Natural killer cell (primary cell): ENCODE measurements at regions not wholly inside any gene's neighbourhood (a gene's known extent, or its start where the extent isn't known, plus 50 kb on each side); places are given as distances from the start of the nearest gene placed in this dataset.

ENCODE experiments used
- ATAC-seq, 3 donors: fragments of 150-1000 bp in 2 of 3; fragments of 200-7000 bp in 1 of 3; cut with Tn5 transposase; 1 replicate in 1 of 3; 2 replicates in 2 of 3; pipeline ENCODE4 v1.10.0; 2021; ENCODE audit warnings: mild to moderate bottlenecking in 2 of 3, moderate library complexity in 2 of 3
- DNase-seq, 2 donors: peaks; one replicate each; pipeline versions ENCODE4 v3.0.0 to v3.0.0-alpha.2; 2013 to 2021; ENCODE audit warnings: mixed read lengths in 1 of 2
- H3K27ac ChIP-seq: one replicate; pipeline ENCODE4 v1.5.1; 2013; ENCODE audit warnings: mild to moderate bottlenecking, low read length
- H3K27me3 ChIP-seq: one replicate; pipeline ENCODE4 v1.6.1; 2013; ENCODE audit warnings: low read length; ENCODE audit not compliant: control insufficient read depth, insufficient read depth
- H3K36me3 ChIP-seq: one replicate; pipeline ENCODE4 v1.6.1; 2013; ENCODE audit warnings: low read length; ENCODE audit not compliant: control insufficient read depth, insufficient read depth
- H3K4me1 ChIP-seq: one replicate; pipeline ENCODE4 v1.6.1; 2013; ENCODE audit warnings: low read length; ENCODE audit not compliant: control insufficient read depth, insufficient read depth
- H3K4me3 ChIP-seq: one replicate; pipeline ENCODE4 v1.5.1; 2013; ENCODE audit warnings: low read length
- H3K9me3 ChIP-seq: one replicate; pipeline ENCODE4 v1.6.1; 2013; ENCODE audit warnings: low read length; ENCODE audit not compliant: control insufficient read depth, insufficient read depth
- H3K27ac Mint-ChIP-seq, 2 donors: one replicate each; pipeline ENCODE4 v1.8.0; 2022; ENCODE audit warnings: mild to moderate bottlenecking in 2 of 2, mixed read lengths in 2 of 2, moderate library complexity in 1 of 2
- H3K27me3 Mint-ChIP-seq, 2 donors: one replicate each; pipeline ENCODE4 v1.8.0; 2022; ENCODE audit warnings: low read depth in 2 of 2, mixed read lengths in 2 of 2
- H3K36me3 Mint-ChIP-seq: one replicate; pipeline ENCODE4 v1.8.0; 2022; ENCODE audit warnings: mixed read lengths
- H3K4me1 Mint-ChIP-seq, 2 donors: one replicate each; pipeline ENCODE4 v1.8.0; 2022; ENCODE audit warnings: mixed read lengths in 2 of 2
- H3K4me3 Mint-ChIP-seq: one replicate; pipeline ENCODE4 v1.8.0; 2022; ENCODE audit warnings: mild to moderate bottlenecking, moderate library complexity, mixed read lengths
- H3K9me3 Mint-ChIP-seq, 2 donors: one replicate each; pipeline ENCODE4 v1.8.0; 2022; ENCODE audit warnings: mixed read lengths in 2 of 2
- CTCF ChIP-seq: fragments of 200-600 bp; IDR thresholded peaks from one replicate; pipeline ENCODE4 v1.8.0; 2022; ENCODE audit warnings: antibody characterized with exemption
- WGBS: methylation state at CpG from one replicate; pipeline ENCODE4 v1.1.7; 2013; ENCODE audit warnings: missing lambda C conversion rate; ENCODE audit not compliant: insufficient coverage; 5-methylcytosine and 5-hydroxymethylcytosine counted together
- intact Hi-C: fragments of 100-400 bp; cut with micrococcal nuclease; formaldehyde crosslinking; loops from one replicate; pipeline ENCODE4 v1.14.2; 2022

GRCh38 chr14:56046996-56047395 lies 71.2 kb upstream of the PELI2 start:
- no peak overlapping the region for H3K27ac Mint-ChIP-seq
- no peaks in the 10 kb centered on the region for H3K9me3 ChIP-seq
- no peaks in the 10 kb centered on the region for H3K4me1 ChIP-seq
- peaks cover 0 to 5% of the 10 kb centered on the region in 2 donors for H3K27me3 Mint-ChIP-seq
- no peaks in the 10 kb centered on the region for H3K4me1 Mint-ChIP-seq
- H3K4me3 ChIP-seq, result no peak overlapping the region
- no peak for TF ChIP-seq CTCF
- H3K9me3 Mint-ChIP-seq, result no peaks in the 10 kb centered on the region
- WGBS, result no CpG with 5 or more reads among the region's 1 CpG
- H3K27ac ChIP-seq, result no peak overlapping the region
- DNase-seq (no peak), ATAC-seq (no peak)
- H3K4me3 Mint-ChIP-seq, result no peak overlapping the region
- intact Hi-C loops, result no loop called here
- no peaks in the 10 kb centered on the region for H3K36me3 ChIP-seq
- H3K36me3 Mint-ChIP-seq, result no peaks in the 10 kb centered on the region
- H3K27me3 ChIP-seq, result no peaks in the 10 kb centered on the region

- Mint-ChIP-seq H3K9me3 (no peaks in the 10 kb centered on the region), H3K36me3 (no peaks in the 10 kb centered on the region), H3K27me3 (peaks cover 5 to 11% of the 10 kb centered on the region in 2 donors), H3K4me1 (no peaks in the 10 kb centered on the region), H3K4me3 (no peak overlapping the region), H3K27ac (no peak overlapping the region)
- ATAC-seq, result no peak
- Histone ChIP-seq H3K27ac (no peak overlapping the region), H3K9me3 (no peaks in the 10 kb centered on the region), H3K27me3 (no peaks in the 10 kb centered on the region), H3K4me1 (no peaks in the 10 kb centered on the region), H3K36me3 (no peaks in the 10 kb centered on the region), H3K4me3 (no peak overlapping the region)
- WGBS, result 83% methylated on average over 1 of the region's 1 CpG
- no peak for TF ChIP-seq CTCF
- intact Hi-C loops, result no loop called here
- DNase-seq, result no peak
Measured at GRCh38 chr14:56049536-56049935, 68.7 kb upstream of the PELI2 start.

GRCh38 chr14:56055511-56055910 lies 62.7 kb upstream of the PELI2 start:
- H3K27me3 ChIP-seq, result no peaks in the 10 kb centered on the region
- Mint-ChIP-seq H3K4me1 (no peaks in the 10 kb centered on the region), H3K27ac (no peak overlapping the region), H3K4me3 (no peak overlapping the region), H3K36me3 (no peaks in the 10 kb centered on the region), H3K9me3 (no peaks in the 10 kb centered on the region), H3K27me3 (peaks cover 11 to 13% of the 10 kb centered on the region in 2 donors)
- no peak overlapping the region for H3K27ac ChIP-seq
- WGBS, result 71% methylated on average over 4 of the region's 4 CpGs
- H3K9me3 ChIP-seq, result no peaks in the 10 kb centered on the region
- no peak for TF ChIP-seq CTCF
- intact Hi-C loops, result no loop called here
- no peaks in the 10 kb centered on the region for H3K36me3 ChIP-seq
- no peak for DNase-seq
- ATAC-seq, result no peak
- no peak overlapping the region for H3K4me3 ChIP-seq
- no peaks in the 10 kb centered on the region for H3K4me1 ChIP-seq

- no peaks in the 10 kb centered on the region for H3K4me1 Mint-ChIP-seq
- H3K9me3 ChIP-seq, result no peaks in the 10 kb centered on the region
- H3K36me3 ChIP-seq, result no peaks in the 10 kb centered on the region
- H3K27ac Mint-ChIP-seq, result no peak overlapping the region
- no peaks in the 10 kb centered on the region for H3K9me3 Mint-ChIP-seq
- TF ChIP-seq CTCF, result no peak
- H3K4me3 ChIP-seq, result no peak overlapping the region
- 46% methylated on average over 2 of the region's 2 CpGs for WGBS
- no peak overlapping the region for H3K27ac ChIP-seq
- H3K27me3 ChIP-seq, result no peaks in the 10 kb centered on the region
- no peak overlapping the region for H3K4me3 Mint-ChIP-seq
- ATAC-seq (no peak), DNase-seq (no peak)
- no peaks in the 10 kb centered on the region for H3K4me1 ChIP-seq
- H3K27me3 Mint-ChIP-seq, result peaks cover 11 to 17% of the 10 kb centered on the region in 2 donors
- intact Hi-C loops, result no loop called here
- no peaks in the 10 kb centered on the region for H3K36me3 Mint-ChIP-seq
Measured at GRCh38 chr14:56056031-56056430, 62.2 kb upstream of the PELI2 start.
